OCI-LY7 (cell line): ENCODE measurements at regions not wholly inside any gene's neighbourhood (a gene's known extent, or its start where the extent isn't known, plus 50 kb on each side); places are given as distances from the start of the nearest gene placed in this dataset.

ENCODE experiments used
- BruUV-seq: library from RNA; stranded (reverse); fragments of 400-500 nt; replicated peaks from 2 replicates; lab custom pipeline; 2021; lab: Mats Ljungman, UMichigan
- CTCF ChIA-PET: fragments of 300-600 bp; sonication (Branson Sonifier 250); formaldehyde crosslinking; loops from one replicate; lab custom pipeline; 2022; ENCODE audit warnings: antibody characterized with exemption; ENCODE audit not compliant: unreplicated experiment; lab: Charles Lee
- POLR2A ChIA-PET: fragments of 300-600 bp; sonication (Branson Sonifier 250); formaldehyde crosslinking; loops from one replicate; lab custom pipeline; 2022; ENCODE audit warnings: antibody characterized with exemption; lab: Charles Lee
- DNase-seq: peaks from one replicate; pipeline ENCODE4 v3.0.0-alpha.2; 2015; ENCODE audit warnings: low spot score
- H2AFZ ChIP-seq: fragments of 200-600 bp; sonication (generic), shearing (Covaris generic); 2 replicates; pipeline ENCODE4 v1.6.1; 2014; ENCODE audit warnings: mild to moderate bottlenecking, antibody characterized with exemption, low read length, moderate library complexity
- H3K27ac ChIP-seq: fragments of 200-600 bp; sonication (generic); 2 replicates; pipeline ENCODE4 v1.5.1; 2014; ENCODE audit warnings: mixed run types, low read depth, mild to moderate bottlenecking, moderate library complexity, low read length, inconsistent platforms; ENCODE audit not compliant: poor library complexity, severe bottlenecking
- H3K36me3 ChIP-seq: fragments of 200-600 bp; sonication (generic); 2 replicates; pipeline ENCODE4 v1.6.1; 2014; ENCODE audit warnings: mild to moderate bottlenecking, antibody characterized with exemption, low read length, moderate library complexity, mixed read lengths; ENCODE audit not compliant: insufficient read depth
- H3K4me1 ChIP-seq: fragments of 200-600 bp; sonication (generic); 2 replicates; pipeline ENCODE4 v1.5.1; 2014; ENCODE audit warnings: mild to moderate bottlenecking, low read length; ENCODE audit not compliant: insufficient read depth, poor library complexity, severe bottlenecking
- H3K4me2 ChIP-seq: fragments of 200-600 bp; sonication (generic); 2 replicates; pipeline ENCODE4 v1.6.1; 2014; ENCODE audit warnings: mild to moderate bottlenecking, low read length
- H3K4me3 ChIP-seq: fragments of 200-600 bp; sonication (generic); 2 replicates; pipeline ENCODE4 v1.5.1; 2014; ENCODE audit warnings: mild to moderate bottlenecking, low read depth, low read length; ENCODE audit not compliant: poor library complexity, severe bottlenecking
- H3K79me2 ChIP-seq: fragments of 200-600 bp; sonication (generic); 2 replicates; pipeline ENCODE4 v1.6.1; 2016; ENCODE audit warnings: low read depth, mild to moderate bottlenecking, low read length, moderate library complexity, mixed read lengths; ENCODE audit not compliant: insufficient read depth
- H3K9me2 ChIP-seq: fragments of 200-600 bp; sonication (generic); 2 replicates; pipeline ENCODE4 v1.6.1; 2016; ENCODE audit warnings: mild to moderate bottlenecking, low read length, mixed read lengths; ENCODE audit not compliant: insufficient read depth
- H3K9me3 ChIP-seq: fragments of 200-600 bp; sonication (generic); 2 replicates; pipeline ENCODE4 v1.6.1; 2014; ENCODE audit warnings: mild to moderate bottlenecking, mixed run types, low read length, mixed read lengths
- H4K20me1 ChIP-seq: fragments of 200-600 bp; sonication (generic); 2 replicates; pipeline ENCODE4 v1.6.1; 2014; ENCODE audit warnings: mild to moderate bottlenecking, antibody characterized with exemption, low read length, moderate library complexity, mixed read lengths; ENCODE audit not compliant: insufficient read depth
- CTCF ChIP-seq: fragments of 200-600 bp; sonication (generic); conservative IDR thresholded peaks from 2 replicates; pipeline ENCODE4 v1.5.1; 2014; ENCODE audit warnings: mild to moderate bottlenecking, antibody characterized with exemption, low read length, moderate library complexity, mixed read lengths
- EZH2phosphoT487 ChIP-seq: fragments of 200-600 bp; sonication (generic); IDR thresholded peaks from 2 replicates; pipeline ENCODE4 v1.6.1; 2018; ENCODE audit warnings: low read depth, borderline replicate concordance, mild to moderate bottlenecking, mixed run types, antibody characterized with exemption, low read length, moderate library complexity, mixed read lengths
- intact Hi-C: fragments of 100-400 bp; cut with micrococcal nuclease; formaldehyde crosslinking; loops from one replicate; pipeline ENCODE4 v1.10.0; 2022; ENCODE audit not compliant: unreplicated experiment

DNA sequence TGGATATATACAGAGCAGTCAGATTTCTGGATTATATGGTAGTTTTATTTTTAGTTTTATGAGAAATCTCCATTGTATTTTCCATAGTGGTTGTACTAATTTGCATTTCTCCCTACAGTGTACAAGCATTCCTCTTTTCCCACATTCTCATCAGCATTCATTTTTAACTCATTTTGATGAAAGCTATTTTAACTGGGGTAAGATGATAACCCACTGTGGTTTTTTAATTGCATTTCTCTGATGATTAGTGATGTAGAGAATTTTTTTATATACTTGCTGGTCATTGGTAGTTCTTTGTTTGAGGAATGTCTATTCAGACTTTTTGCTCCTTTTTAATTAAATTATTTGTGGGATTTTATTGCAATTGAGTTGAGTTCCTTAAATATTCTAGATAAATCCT is 903.6 kb downstream of the DIPK2A start:
- intact Hi-C loops: no loop called here
- H3K9me3 ChIP-seq: no peaks in the 10 kb centered on the region

GRCh38 chr3:144877356-144877755 is 905.7 kb downstream of the DIPK2A start:
- BruUV-seq: no TSS peak
- no peaks in the 10 kb centered on the region for H3K4me1 ChIP-seq
- no peaks in the 10 kb centered on the region for H4K20me1 ChIP-seq
- no peaks in the 10 kb centered on the region for H3K79me2 ChIP-seq
- no peak for DNase-seq
- H3K4me3 ChIP-seq: no peak overlapping the region
- no peaks in the 10 kb centered on the region for H3K9me2 ChIP-seq
- no peaks in the 10 kb centered on the region for H3K36me3 ChIP-seq
- intact Hi-C loops: no loop called here
- no peak overlapping the region for H2AFZ ChIP-seq
- H3K9me3 ChIP-seq: no peaks in the 10 kb centered on the region
- no peak overlapping the region for H3K4me2 ChIP-seq
- ChIA-PET POLR2A (no interaction called here), CTCF (no interaction called here)
- TF ChIP-seq CTCF (no peak), EZH2phosphoT487 (no peak)
- no peak overlapping the region for H3K27ac ChIP-seq

More for the DNA sequence above, 903.6 kb downstream of the DIPK2A start:
- TF ChIP-seq CTCF: no peak
- no peak for TF ChIP-seq EZH2phosphoT487
- CTCF ChIA-PET: no interaction called here
- Histone ChIP-seq H3K27ac (no peak overlapping the region), H3K36me3 (no peaks in the 10 kb centered on the region), H2AFZ (no peak overlapping the region), H3K9me2 (no peaks in the 10 kb centered on the region), H3K4me2 (no peak overlapping the region), H3K4me1 (no peaks in the 10 kb centered on the region), H3K79me2 (no peaks in the 10 kb centered on the region), H4K20me1 (no peaks in the 10 kb centered on the region), H3K4me3 (no peak overlapping the region)
- no peak for DNase-seq
- POLR2A ChIA-PET: no interaction called here
- BruUV-seq: no TSS peak

DNA sequence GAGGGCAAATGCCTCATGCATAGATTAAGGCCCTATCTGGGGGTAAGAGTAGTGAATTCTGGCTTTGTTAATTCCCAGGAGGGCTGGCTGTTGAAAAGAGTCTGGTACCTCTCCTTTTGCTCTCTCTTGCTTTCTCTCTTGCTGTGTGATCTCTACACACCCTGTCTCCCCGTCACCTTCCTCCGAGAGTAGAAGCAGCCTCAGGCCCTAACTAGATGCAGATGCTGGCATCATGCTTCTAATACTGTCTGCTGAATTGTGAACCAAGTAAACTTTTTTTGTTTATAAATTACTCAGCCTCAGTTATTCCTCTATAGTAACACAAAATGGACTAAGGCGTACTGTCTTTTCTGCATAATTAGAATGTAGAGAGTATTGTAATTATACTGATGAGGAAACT is 908.1 kb downstream of the DIPK2A start:
- TF ChIP-seq EZH2phosphoT487: no peak
- TF ChIP-seq CTCF: no peak

More for the DNA sequence above, 908.1 kb downstream of the DIPK2A start:
- CTCF ChIA-PET: no interaction called here
- Histone ChIP-seq H3K9me2 (no peaks in the 10 kb centered on the region), H3K4me1 (no peaks in the 10 kb centered on the region), H3K4me3 (no peak overlapping the region), H3K9me3 (no peaks in the 10 kb centered on the region), H3K4me2 (no peak overlapping the region), H3K79me2 (no peaks in the 10 kb centered on the region), H4K20me1 (no peaks in the 10 kb centered on the region), H3K36me3 (no peaks in the 10 kb centered on the region), H3K27ac (no peak overlapping the region), H2AFZ (no peak overlapping the region)
- intact Hi-C loops: no loop called here
- no peak for DNase-seq
- no TSS peak for BruUV-seq
- POLR2A ChIA-PET: no interaction called here
